CD4-positive, alpha-beta T cell treated with Interleukin-4 for 1 hour (primary cell): ENCODE measurements at regions not wholly inside any gene's neighbourhood (a gene's known extent, or its start where the extent isn't known, plus 50 kb on each side); places are given as distances from the start of the nearest gene placed in this dataset.
A peak's percentile ranks its signal among the peaks of the same experiment; 100 is the strongest.
"Not testable (repeated sequence)": the region's sequence is repeated elsewhere in the genome, so short reads cannot be mapped to it uniquely, and the experiment has no call there.

Experiments
- DNase-seq, 2 donors: peaks; one replicate each; pipeline ENCODE4 v3.0.0-alpha.2; 2020 to 2022

DNA sequence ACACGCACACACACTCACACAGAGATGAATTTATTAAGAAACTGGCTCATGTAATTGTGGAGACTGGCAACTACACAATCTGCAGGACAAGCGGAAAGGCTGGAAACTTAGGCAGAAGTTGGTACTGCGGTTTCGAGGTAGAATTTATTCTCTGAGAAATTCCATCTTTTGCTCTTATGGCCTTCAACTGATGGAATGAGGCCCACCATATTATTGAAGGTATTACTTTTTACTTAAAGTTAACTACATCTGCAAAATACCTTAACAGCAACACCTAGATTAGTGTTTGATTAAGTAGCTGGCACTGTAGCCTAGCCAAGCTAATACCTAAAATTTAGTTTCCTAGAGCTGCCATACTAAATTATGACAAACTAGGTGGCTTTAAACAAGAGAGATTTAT lies 384.0 kb upstream of the UBE2E3 start:
- no peak for DNase-seq

DNA sequence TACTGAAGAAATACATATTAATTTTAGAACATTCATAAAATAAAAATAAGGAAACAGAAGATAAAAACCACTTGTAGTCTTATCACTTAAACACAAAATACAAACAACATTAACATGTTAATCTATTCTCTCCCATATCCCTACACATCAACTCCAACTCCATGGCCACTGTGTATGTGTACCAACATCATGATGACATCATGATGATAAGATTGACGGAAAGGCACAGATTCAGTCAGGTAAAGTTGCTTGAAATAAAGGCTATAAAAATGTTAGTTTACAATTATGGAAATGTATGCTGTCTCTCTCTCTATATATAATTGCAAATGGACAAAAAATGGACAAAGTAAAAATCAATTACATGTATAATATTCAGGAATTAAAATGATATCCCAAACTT lies 388.5 kb upstream of the UBE2E3 start:
- DNase-seq = no peak

DNA sequence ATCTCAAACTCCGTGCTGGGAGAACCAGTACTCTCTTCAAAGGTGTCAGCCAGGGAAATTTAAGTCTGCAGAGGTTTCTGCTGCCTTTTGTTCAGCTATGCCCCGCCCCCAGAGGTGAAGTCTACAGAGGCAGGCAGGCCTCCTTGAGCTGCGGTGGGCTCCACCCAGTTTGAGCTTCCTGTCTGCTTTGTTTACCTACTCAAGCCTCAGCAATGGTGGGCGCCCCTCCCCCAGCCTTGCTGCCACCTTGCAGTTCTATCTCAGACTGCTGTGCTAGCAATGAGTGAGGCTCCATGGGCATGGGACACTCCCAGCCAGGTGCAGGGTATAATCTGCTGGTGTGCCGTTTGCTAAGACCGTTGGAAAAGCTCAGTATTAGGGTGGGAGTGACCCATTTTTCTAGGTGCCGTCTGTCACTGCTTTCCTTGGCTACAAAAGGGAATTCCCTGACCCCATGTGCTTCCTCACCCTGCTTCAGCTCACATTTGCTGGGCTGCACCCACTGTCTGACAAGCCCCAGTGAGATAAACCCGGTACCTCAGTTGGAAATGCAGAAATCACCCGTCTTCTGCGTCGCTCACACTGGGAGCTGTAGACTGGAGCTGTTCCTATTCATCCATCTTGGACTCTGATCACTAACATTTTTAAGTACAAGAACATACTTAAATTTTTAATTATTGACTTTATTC lies 389.2 kb upstream of the UBE2E3 start:
- peak; percentile 14 to 26 for DNase-seq

DNA sequence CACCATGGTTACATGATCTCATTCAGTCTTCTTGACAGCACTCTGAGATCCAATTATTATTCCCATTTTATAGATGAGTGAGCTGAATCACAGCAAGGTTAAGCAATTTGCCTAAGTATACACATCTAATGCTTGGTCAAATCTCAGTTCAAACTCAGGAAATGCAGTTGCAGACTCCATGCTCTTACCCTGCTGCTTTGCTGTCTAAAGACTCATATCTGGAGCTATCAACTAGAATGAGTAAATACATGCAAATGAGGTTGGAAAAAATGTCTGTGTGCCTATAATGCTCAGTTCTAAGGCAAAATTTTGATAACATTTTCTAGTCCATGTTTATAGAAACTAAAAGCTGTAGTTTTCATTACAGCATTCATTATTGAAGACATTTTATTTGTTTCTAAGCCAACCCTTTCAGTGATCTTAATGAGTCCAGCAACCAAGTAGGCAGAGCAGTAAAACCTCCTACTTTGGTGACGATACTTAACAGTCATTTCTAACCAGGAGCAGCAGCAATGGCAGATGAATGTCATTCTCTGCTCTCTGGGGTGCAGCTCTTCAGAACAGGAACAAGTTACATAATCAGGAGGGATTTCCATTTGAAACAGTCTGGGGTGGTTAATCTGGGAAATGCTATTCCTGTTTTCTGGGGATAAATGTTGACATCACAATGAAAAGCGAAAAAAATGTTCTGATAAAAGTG lies 396.8 kb upstream of the UBE2E3 start:
- DNase-seq = no peak

DNA sequence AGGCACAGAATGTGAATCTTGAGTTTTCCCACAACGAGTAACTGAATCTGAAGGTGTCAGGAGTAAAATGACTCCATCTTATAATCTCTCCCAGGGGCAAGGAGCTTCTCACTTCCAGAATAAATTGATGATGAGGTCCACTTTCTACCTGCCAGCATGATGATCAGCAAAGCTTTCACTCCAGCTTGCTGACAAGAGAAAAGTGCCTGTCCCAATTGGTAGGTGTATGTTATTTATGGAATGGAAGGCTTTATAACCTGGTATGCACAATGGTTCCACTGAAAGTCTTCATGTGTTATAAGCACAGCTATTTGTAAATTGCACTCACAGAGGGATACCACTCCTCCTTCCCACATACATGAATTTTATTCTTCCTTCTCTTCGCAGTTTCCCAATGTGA lies 401.0 kb upstream of the UBE2E3 start:
- DNase-seq = no peak

DNA sequence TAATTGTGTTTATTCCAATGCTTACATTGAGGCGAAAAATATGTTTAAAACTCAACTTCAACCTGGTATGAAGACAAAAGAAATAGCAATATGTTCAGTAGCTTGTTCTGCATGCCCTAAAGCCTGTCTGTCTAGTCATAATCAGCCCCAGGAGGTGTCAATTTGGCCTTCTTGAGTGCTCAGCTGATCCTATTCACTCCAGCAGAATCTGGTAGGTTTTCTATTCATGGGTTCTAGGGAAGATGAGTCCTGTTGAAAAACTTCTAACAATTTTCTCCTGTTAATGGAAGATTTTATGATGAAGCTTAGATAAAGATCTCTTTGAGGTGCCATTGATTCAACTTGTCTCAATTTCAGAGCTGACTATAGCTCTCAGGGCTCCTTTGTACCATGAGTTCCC lies 402.0 kb upstream of the UBE2E3 start:
- DNase-seq = no peak

DNA sequence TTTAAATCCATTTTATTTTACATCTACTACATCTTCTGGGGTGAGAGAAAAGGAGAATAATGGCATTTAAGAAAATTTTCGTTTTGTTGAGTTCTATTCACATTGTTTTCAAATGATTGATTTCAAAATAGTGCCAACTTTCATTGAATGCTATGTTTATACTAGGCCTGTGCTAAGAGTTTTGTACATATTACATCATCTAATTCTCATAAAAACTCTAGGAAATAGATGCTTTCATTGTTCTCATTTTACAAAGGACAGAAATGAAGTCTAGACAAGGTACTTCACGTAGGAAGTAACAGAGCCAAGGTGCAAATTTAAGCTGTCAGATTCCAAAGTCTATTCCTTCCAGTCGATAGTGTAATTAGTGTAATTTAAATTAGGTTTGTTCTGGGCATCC lies 402.8 kb upstream of the UBE2E3 start:
- DNase-seq = no peak

DNA sequence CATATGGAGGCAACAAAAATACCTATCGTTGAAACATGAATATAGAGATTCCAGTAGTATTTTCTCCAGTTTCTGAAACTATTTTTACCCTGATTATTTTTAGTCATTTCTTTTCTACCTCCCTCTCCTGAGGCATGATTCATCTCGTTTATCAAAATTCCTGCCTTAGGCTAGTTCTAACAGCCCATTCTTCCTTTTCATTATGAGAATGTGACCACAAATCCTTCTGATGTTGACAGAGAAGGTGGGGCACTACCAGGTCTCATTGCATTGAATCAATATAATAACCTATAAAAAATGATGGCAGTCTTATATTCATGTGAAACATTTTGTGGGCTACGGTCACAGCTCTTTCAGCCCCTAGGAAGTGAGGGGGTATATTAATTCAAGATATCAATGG lies 406.5 kb upstream of the UBE2E3 start:
- no peak for DNase-seq

DNA sequence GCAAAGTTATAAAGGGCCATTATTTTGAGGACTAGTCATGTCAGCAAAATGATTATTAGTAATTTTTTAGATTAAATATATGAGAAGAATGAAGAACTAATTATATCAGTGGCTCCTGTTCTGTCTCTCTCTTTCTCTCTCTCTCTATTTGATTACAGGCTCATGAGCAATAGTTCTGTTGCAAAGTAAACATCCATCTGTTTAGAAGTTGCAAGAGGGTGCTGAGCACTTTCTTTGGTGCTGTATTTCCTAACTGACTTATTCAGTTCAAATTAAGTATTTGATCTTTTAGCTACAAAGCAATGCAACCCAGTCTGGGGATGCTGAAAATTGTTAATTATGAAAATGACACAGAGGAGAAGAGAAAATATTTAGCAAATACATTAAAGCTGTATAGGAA lies 408.1 kb upstream of the UBE2E3 start:
- DNase-seq = no peak

DNA sequence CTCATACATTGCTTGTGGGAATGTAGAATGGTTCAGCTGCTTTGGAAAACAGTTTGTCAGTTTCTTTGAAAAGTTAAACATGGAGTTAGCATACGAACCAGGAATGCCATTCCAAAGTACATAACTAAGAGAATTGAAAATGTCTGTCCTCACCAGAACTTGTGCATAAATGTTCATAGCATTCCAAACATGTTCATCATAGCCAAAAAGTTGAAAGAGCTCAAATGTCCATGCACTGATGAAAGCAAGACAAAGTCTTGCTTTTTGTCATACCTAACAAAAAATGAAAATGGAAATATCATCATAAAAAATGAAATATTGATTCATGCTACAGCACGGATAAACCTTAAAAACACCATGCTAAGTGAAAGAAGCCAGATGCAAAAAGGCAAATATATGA lies 408.8 kb upstream of the UBE2E3 start:
- no peak for DNase-seq

DNA sequence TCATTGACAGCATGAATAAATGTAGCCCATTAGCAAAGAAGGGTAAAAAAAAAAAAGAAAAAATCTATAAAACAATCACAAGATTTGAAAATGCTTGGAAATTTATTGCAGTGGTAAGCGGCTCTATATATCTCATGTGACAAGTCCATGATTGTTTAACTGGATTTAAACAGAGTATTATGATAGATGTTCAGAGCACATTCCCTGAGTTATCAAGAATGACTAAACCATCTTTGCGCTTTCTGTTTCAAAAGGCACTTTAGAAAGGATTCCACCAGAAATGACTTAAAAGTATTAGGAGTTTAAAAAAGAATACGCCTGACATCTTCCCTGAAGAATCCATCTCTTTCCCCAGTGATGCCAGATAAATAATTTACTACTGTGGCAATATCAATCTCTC lies 409.5 kb upstream of the UBE2E3 start:
- no peak for DNase-seq

DNA sequence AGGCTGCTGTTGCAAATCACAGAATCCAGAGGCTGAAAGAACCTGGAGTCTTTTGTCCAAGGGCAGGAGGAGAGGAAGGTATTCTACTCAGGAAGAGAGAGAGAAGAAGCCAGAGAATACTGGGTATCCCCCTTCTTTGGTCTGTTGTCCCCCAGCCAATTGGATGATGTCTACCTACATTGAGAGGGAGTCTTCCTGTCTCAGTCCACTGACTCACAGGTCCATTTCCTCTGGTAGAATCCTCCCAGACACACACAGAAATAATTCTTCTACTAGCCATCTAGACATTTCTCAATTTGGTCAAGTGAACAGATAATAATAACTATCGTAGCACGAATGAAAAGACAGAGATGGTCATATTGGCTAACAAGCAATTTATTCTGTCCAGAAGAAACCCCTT lies 416.4 kb upstream of the UBE2E3 start:
- no peak for DNase-seq

DNA sequence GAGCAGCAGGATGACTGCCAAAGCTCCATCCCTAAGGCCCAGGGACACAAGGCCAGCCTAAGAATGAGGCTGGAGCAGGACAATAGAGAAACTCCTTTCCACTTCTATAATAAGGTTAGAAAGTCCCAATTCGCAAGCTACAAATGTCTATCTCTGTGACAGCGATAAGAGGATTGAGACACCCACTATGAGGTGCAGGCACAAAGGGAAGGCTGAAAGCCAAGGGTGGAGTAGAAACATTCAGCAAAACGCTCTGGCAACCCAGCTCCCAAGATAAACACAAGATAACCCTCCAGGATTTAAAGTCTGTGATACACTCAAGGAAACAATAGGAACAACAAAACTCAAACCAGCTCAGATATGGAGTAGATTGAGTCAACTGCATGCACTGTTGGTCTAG lies 418.0 kb upstream of the UBE2E3 start:
- no peak for DNase-seq

DNA sequence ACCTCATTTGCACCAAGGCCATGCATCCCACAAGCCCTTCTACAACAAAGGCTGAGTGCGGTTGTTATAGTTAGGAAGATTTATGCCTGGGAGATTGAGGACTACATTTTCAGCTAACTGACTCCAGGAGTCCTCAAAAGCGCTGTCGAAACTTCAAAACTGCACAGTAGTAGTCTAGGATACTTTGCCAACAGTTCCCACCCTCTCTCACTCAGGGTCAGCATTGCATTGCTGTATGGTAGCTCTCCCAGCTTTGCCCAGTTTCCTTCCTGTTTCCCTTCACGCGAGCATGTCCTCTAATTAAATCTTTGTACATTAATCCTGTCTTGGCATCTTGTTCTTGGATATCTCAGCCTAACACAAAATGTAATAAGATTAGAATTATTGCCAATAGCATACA lies 420.6 kb upstream of the UBE2E3 start:
- DNase-seq = no peak

DNA sequence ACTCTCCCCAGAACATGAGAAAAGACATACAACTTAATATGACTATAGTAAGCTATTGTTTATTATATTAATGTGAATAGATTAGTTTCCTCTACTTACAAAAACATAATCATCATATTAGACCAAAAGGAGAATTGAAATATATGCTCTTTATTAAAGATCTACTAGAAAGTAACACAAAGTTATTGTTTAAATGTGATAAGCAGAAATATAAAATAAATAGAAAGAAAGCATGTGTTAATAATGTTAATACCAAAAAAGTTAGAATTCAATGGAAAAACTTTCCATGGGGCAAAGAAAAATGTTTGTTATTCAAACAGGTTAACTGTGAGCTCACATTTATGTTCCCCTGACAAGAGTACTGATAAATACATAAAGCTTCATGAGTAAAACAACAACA lies 421.4 kb upstream of the UBE2E3 start:
- no peak for DNase-seq

DNA sequence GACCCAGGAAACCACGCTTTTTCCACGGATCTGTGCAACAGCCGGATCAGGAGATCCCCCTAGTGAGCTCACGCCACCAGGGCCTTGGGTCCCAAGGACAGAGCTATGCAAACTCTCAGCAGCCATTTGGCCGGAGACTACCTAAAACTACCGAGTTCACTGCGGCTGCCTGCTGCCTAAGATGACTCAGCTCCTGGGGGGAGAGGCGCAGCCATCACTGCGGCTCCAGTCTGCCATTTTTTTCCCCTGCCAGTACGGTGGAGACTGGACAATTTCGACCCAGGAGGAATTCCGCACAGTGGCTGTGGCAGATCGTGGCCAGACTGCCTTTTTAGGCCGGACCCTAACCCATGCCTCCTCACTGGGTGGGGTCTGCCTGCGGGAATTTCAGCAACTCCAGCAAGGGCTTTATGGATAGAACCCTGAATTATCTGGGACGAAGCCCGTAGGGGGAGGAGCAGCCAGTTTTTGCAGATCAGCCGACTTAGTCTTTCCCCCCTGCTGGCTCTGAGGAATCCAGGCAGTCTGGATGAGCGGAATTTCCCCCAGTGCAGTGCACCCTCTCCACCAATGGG lies 424.9 kb upstream of the UBE2E3 start:
- no peak for DNase-seq

DNA sequence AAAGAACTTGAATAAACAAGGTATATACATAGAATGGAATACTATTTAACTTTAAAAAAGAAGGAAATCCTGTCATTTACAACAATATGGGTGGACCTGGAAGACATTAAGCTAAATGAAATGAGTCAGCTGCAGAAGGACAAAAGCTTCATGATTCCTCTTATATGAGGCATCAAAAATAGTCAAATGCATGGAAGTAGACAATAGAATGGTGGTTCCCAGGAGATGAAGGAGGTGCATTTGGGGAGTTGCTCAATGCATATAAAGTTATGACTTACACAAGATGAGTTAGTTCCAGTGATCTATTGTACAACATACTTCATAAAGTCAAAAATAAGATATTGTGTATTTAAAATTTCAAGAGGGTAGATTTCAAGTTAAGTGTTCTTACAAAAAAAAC lies 426.1 kb upstream of the UBE2E3 start:
- no peak for DNase-seq

DNA sequence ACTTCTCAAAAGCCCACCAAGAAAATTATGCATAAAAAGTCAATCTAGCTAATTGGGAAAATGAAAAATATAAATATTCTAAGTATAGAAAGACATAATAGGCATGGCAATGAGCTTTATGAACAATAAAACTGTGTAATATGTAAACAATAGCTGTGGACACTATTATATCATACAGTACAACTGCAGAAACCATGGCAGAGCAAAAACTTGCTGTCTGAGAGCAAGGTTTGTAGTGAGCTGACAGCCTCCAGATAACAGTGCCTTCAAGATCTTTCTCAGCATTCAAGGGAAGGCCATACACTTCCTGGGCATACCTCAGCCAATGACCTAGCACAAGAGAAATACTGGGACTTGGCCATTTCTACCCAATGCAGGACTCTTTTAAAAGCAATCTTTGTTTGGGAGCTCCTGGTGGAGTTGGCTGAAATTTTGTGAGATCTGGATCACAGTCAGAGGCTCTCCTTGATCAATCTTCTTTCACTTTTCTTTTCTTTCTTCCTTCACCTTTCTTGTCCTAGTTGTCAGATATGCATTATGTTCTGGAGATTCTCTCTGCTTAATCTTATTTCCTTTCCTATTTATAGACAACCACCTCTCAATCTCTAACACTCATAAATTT lies 427.2 kb upstream of the UBE2E3 start:
- DNase-seq = no peak

DNA sequence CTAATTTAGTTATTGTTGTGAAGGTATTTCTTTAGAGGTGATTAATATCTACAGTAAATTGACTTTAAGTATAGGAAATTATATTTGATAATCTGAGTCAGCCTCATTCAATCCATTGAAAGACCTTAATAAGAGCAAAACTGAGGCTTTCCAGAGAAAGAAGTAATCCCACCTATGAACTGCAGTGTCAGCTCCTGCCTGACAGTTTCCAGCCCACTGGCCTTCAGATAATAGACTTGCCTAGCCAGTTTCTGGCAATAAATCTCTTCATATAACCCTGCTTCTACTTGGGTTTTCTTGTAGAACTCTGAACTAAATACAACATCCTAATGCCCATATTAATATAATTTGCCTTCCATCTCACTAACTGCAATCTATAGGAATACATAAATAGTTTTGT lies 437.9 kb upstream of the UBE2E3 start:
- DNase-seq = no peak

DNA sequence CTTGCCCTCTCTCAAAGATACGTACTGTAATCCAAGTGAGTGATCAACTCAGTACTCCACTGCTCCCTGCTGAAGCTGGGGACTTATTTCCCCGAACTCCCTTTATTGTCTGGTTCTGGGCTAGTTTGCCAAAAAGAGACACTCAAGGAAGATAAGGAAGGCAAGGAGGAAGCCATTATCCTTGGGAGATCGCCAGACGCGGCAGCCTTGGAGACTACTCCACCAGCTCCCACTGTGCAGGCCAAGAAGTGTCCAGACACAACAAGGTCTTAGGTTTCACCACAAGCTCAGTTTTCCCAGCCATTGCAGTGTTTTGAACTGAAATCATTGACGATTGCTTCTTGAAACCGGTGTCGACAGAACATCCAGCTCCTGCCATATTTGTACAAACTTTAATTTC lies 439.6 kb upstream of the UBE2E3 start:
- no peak for DNase-seq

DNA sequence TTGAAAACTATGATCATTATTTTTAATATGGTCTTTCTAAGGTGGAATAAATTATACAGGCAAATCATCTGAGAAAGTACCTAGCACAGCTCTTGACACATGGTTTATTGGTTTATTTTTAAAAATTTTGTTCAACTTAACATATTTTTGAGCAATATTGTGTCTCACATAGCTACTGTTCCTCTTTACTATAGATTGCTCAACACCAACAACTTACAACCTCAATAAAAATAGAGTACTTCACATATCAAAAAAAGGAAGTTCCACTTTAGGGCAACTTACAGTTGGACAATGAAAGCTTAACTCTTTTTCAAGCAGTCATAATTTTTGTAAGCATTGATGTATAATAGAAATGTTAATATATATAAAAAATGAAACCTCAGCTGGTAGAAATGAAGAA lies 440.9 kb upstream of the UBE2E3 start:
- no peak for DNase-seq

DNA sequence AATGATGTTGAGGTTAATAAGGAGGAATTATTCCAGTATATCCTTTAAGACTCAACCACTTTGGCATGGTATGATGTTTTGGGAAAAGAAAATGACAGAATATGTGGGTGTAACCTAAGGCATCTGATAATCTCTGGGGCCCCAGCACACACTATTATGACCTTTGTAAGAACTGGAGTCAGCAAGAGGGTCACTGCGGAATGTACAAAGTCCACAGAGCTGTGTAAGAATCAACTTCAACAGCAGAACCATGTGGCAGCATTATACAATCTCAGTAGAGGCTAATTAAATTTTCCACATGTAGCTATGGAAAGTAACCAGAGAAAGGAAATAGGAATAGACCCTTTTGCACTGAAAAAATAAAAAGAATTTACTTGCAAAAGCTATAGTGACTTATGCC lies 445.1 kb upstream of the UBE2E3 start:
- DNase-seq = no peak

DNA sequence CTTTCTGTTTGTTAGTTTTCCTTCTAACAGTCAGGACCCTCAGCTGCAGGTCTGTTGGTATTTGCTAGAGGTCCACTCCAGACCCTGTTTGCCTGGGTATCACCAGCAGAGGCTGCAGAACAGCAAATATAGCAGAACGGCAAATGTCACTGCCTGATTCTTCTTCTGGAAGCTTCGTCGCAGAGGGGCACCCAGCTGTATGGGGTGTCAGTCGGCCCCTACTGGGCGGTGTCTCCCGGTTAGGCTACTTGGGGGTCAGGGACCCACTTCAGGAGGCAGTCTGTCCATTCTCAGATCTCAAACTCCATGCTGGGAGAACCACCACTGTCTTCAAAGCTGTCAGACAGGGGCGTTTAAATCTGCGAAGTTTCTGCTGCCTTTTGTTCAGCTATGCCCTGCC lies 448.6 kb upstream of the UBE2E3 start:
- DNase-seq = not testable (repeated sequence)

DNA sequence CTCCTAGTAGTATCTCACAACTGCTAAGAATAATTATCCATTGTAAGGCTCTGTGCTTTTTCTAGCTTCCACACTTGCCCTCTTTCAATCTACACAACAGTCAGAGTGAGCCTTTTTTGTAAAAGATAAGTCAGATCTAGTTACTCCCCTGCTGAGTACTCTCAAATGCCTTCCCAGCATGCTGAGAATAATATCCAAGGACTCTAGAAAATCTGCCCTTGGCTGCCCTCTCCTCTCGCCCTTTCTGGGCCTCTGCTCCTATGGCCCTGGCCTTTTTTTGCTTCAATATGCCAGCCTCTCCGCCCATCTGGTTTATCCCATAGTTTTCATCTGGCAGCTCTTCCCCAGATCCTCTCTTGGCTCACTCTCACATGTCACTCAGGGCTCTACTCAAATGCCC lies 455.9 kb upstream of the UBE2E3 start:
- DNase-seq = no peak
